ENCODE measurements at regions not wholly inside any gene's neighbourhood (a gene's known extent, or its start where the extent isn't known, plus 50 kb on each side); places are given as distances from the start of the nearest gene placed in this dataset.

- peak; percentile 21 for TF ChIP-seq TEAD3 (CRISPR knock-in tag; optimal IDR thresholded peaks at IDR 0.05; ENCODE audit: borderline replicate concordance)
- TF ChIP-seq ZNF720 (CRISPR knock-in tag; IDR thresholded peaks at IDR 0.05): no peak
- no peak for TF ChIP-seq CBFB (CRISPR knock-in tag; IDR thresholded peaks at IDR 0.05)
- TF ChIP-seq RBM39 (IDR thresholded peaks at IDR 0.05; ENCODE audit: low read depth, low read length, poor library complexity, severe bottlenecking): no peak
- no peak for TF ChIP-seq SP5 (CRISPR knock-in tag; IDR thresholded peaks at IDR 0.05; ENCODE audit: borderline replicate concordance, low read depth)
- no peak for TF ChIP-seq ZNF879 (CRISPR knock-in tag; IDR thresholded peaks at IDR 0.05)
- no peak for TF ChIP-seq ZNF275 (CRISPR knock-in tag; IDR thresholded peaks at IDR 0.05; ENCODE audit: borderline replicate concordance)
- TF ChIP-seq NR2F1 (CRISPR knock-in tag; IDR thresholded peaks at IDR 0.05): no peak
- no peak for TF ChIP-seq ZIK1 (CRISPR knock-in tag; IDR thresholded peaks at IDR 0.05; ENCODE audit: borderline replicate concordance, low read depth)
- no peak for TF ChIP-seq CREB3 (CRISPR knock-in tag; IDR thresholded peaks at IDR 0.05)
- TF ChIP-seq SIN3B (IDR thresholded peaks at IDR 0.05; ENCODE audit: low read length): no peak
- TF ChIP-seq TCF7L2 (IDR thresholded peaks at IDR 0.05; ENCODE audit: low read depth, low read length): no peak
- TF ChIP-seq ZNF546 (CRISPR knock-in tag; conservative IDR thresholded peaks at IDR 0.05): no peak
- no peak for TF ChIP-seq MAFF (IDR thresholded peaks at IDR 0.05; ENCODE audit: low read depth, low read length)
- no peak for TF ChIP-seq THAP11 (CRISPR knock-in tag; IDR thresholded peaks at IDR 0.05)
- no peak for TF ChIP-seq ARNTL (CRISPR knock-in tag; IDR thresholded peaks at IDR 0.05)
- no peak; the same call in 1 of the 2 replicates for TF ChIP-seq ZFX (CRISPR knock-in tag; IDR thresholded peaks at IDR 0.05; ENCODE audit: low read depth)
- no peak for TF ChIP-seq ZNF615 (CRISPR knock-in tag; IDR thresholded peaks at IDR 0.05; ENCODE audit: borderline replicate concordance)
- TF ChIP-seq RNF219 (CRISPR knock-in tag; IDR thresholded peaks at IDR 0.05): no peak
- peak; percentile 56 for TF ChIP-seq POLR2AphosphoS5 (IDR thresholded peaks at IDR 0.05; ENCODE audit: low read depth, low read length)
- TF ChIP-seq ETV5 (CRISPR knock-in tag; IDR thresholded peaks at IDR 0.05; ENCODE audit: borderline replicate concordance): no peak; the same call in 1 of the 2 replicates
- TF ChIP-seq HCFC1 (IDR thresholded peaks at IDR 0.05; ENCODE audit: low read depth, low read length): no peak
- no peak for TF ChIP-seq RORA (CRISPR knock-in tag; IDR thresholded peaks at IDR 0.05)
- no peak for TF ChIP-seq ZNF639 (CRISPR knock-in tag; conservative IDR thresholded peaks at IDR 0.05)
- TF ChIP-seq ZNF496 (CRISPR knock-in tag; IDR thresholded peaks at IDR 0.05; ENCODE audit: insufficient replicate concordance): no peak
- no peak for TF ChIP-seq HOXD1 (CRISPR knock-in tag; IDR thresholded peaks at IDR 0.05)
These were observed 149.3 kb upstream of the SHH start (continued) for GRCh38 chr7:155961241-155962190.

Data from HepG2 (cell line).